Adrenal gland (tissue), 9 donors: ENCODE measurements at regions not wholly inside any gene's neighbourhood (a gene's known extent, or its start where the extent isn't known, plus 50 kb on each side); places are given as distances from the start of the nearest gene placed in this dataset.

Experiments
- DNase-seq, 7 donors: peaks; one replicate each; pipeline ENCODE4 v3.0.0-alpha.2; 2019 to 2020
- H3K27ac ChIP-seq, 5 donors: fragments of 200-600 bp; sonication (generic) in 4 of 5; 1 replicate in 3 of 5; 2 replicates in 2 of 5; pipeline versions ENCODE4 v1.5.1 to v1.8.0; 2016 to 2020; ENCODE audit warnings: mild to moderate bottlenecking in 1 of 5
- H3K27me3 ChIP-seq: fragments of 200-600 bp; 2 replicates; pipeline ENCODE4 v1.8.0; 2021
- H3K36me3 ChIP-seq, 2 donors: fragments of 200-600 bp; replicated peaks in 1 of 2; 1 replicate in 1 of 2; 2 replicates in 1 of 2; pipeline versions ENCODE4 v1.5.1 to v1.8.0; 2018 to 2022
- H3K4me1 ChIP-seq, 2 donors: fragments of 200-600 bp; replicated peaks in 1 of 2; 1 replicate in 1 of 2; 2 replicates in 1 of 2; pipeline versions ENCODE4 v1.5.1 to v1.8.0; 2018 to 2021
- H3K4me3 ChIP-seq, 4 donors: fragments of 200-600 bp; sonication (generic) in 3 of 4; one replicate each; pipeline ENCODE4 v1.5.1; 2016 to 2018
- H3K9me3 ChIP-seq, 3 donors: fragments of 200-600 bp; sonication (generic) in 1 of 3; replicated peaks in 1 of 3; 1 replicate in 2 of 3; 2 replicates in 1 of 3; pipeline versions ENCODE4 v1.5.1 to v1.8.0; 2016 to 2021
- CTCF ChIP-seq, 6 experiments: fragments of 450-650 bp in 4 of 6; fragments of 200-600 bp in 2 of 6; sonication (generic) in 1 of 6; IDR thresholded peaks; 1 replicate in 5 of 6; 2 replicates in 1 of 6; pipeline versions ENCODE4 v1.5.1 to v1.8.0; 2016 to 2021; ENCODE audit warnings: antibody characterized with exemption in 6 of 6, mild to moderate bottlenecking in 2 of 6, moderate library complexity in 1 of 6
- POLR2A ChIP-seq, 2 donors: fragments of 450-650 bp; IDR thresholded peaks; one replicate each; pipeline ENCODE4 v1.6.1; 2017; ENCODE audit warnings: antibody characterized with exemption in 2 of 2, mild to moderate bottlenecking in 2 of 2, moderate library complexity in 1 of 2
- WGBS, 4 donors: extraction: QIAGEN DNeasy Blood & Tissue Kit in 2 of 4; methylation state at CpG; one replicate each; pipeline versions ENCODE4 v1.1.5 to v1.1.7; 2013 to 2017; 5-methylcytosine and 5-hydroxymethylcytosine counted together
- intact Hi-C, 2 donors: fragments of 100-400 bp; cut with DNase I; formaldehyde crosslinking; loops; one replicate each; pipeline versions ENCODE4 v1.14.1 to v1.15.0; 2022 to 2023
- donor health status: healthy with polysubstance abuse.
- donor health status: Bipolar disorder and iron deficiency.
- donor health status: DM: yes; HTN: yes; CAD: no.
- donor health status: DM: no; HTN: no; CAD: no.
- donor health status: DM: no; HTN: no; CAD: no.

- H3K27me3 ChIP-seq, result no peaks in the 10 kb centered on the region
- peak overlapping the region; percentile 52 to 92 (median 78) for H3K27ac ChIP-seq
- DNase-seq, result no peak
- H3K9me3 ChIP-seq, result no peaks in the 10 kb centered on the region
- H3K36me3 ChIP-seq, result no peaks in the 10 kb centered on the region
- WGBS, 4 donors, result 15 to 38% (median 30%) methylated on average over 4 of the region's 4 CpGs
- peak overlapping the region in 2 of 4 donors; percentile 1 to 66 for H3K4me3 ChIP-seq
- TF ChIP-seq CTCF (IDR thresholded peaks at IDR 0.05) (no peak), POLR2A (IDR thresholded peaks at IDR 0.05) (no peak)
- peaks cover 58 to 72% of the 10 kb centered on the region in 2 donors for H3K4me1 ChIP-seq
- intact Hi-C loops, result no loop called here
Observed at GRCh38 chr11:8808226-8808585, 102.8 kb upstream of the AKIP1 start.

- Histone ChIP-seq H3K9me3 (no peaks in the 10 kb centered on the region), H3K36me3 (no peaks in the 10 kb centered on the region), H3K4me3 (peak overlapping the region in 2 of 4 donors; percentile 52 to 66), H3K27ac (peak overlapping the region; percentile 73 to 92 (median 78)), H3K27me3 (no peaks in the 10 kb centered on the region), H3K4me1 (peaks cover 68 to 80% of the 10 kb centered on the region in 2 donors)
- DNase-seq, result no peak
- intact Hi-C loops, result no loop called here
- TF ChIP-seq CTCF (IDR thresholded peaks at IDR 0.05), result no peak
- no peak for TF ChIP-seq POLR2A (IDR thresholded peaks at IDR 0.05)
- 27 to 38% (median 32%) methylated on average over 5 to 7 of the region's 7 CpGs for WGBS, 4 donors
Observed at GRCh38 chr11:8809241-8809938, 101.6 kb upstream of the AKIP1 start.

- Histone ChIP-seq H3K27ac (peak overlapping the region; percentile 73 to 92 (median 78)), H3K4me1 (peaks cover 68 to 80% of the 10 kb centered on the region in 2 donors), H3K36me3 (no peaks in the 10 kb centered on the region), H3K4me3 (peak overlapping the region; percentile 37 to 66 (median 55)), H3K27me3 (no peaks in the 10 kb centered on the region), H3K9me3 (no peaks in the 10 kb centered on the region)
- DNase-seq, result peak in 2 of 7 donors; percentile 38 to 43
- 14 to 22% (median 15%) methylated on average over 7 to 8 of the region's 8 CpGs for WGBS, 4 donors
- TF ChIP-seq CTCF (IDR thresholded peaks at IDR 0.05) (no peak), POLR2A (IDR thresholded peaks at IDR 0.05) (no peak)
- intact Hi-C loops, result no loop called here
Observed at GRCh38 chr11:8809939-8810539, 101.0 kb upstream of the AKIP1 start.

GRCh38 chr11:8810540-8811301, 100.3 kb upstream of the AKIP1 start:
- Histone ChIP-seq H3K27me3 (no peaks in the 10 kb centered on the region), H3K4me1 (peaks cover 68 to 80% of the 10 kb centered on the region in 2 donors), H3K9me3 (no peaks in the 10 kb centered on the region), H3K36me3 (no peaks in the 10 kb centered on the region), H3K4me3 (peak overlapping the region; percentile 37 to 66 (median 55)), H3K27ac (peak overlapping the region; percentile 73 to 92 (median 78))
- peak; percentile 86 to 93 (median 89) for DNase-seq
- peak; percentile 69 to 92 for TF ChIP-seq POLR2A (IDR thresholded peaks at IDR 0.05)
- TF ChIP-seq CTCF (IDR thresholded peaks at IDR 0.05), result peak in 2 of 6 experiments; percentile 28 to 29
- WGBS, 4 donors, result 7 to 10% (median 8%) methylated on average over 27 to 28 of the region's 28 CpGs
- intact Hi-C loops, result no loop called here
